GM21447 (cell line): ENCODE measurements at regions not wholly inside any gene's neighbourhood (a gene's known extent, or its start where the extent isn't known, plus 50 kb on each side); places are given as distances from the start of the nearest gene placed in this dataset.

Experiments
- ATAC-seq: cut with Tn5 transposase; IDR thresholded peaks from one replicate; pipeline ENCODE4 v1.9.1; 2021; ENCODE audit not compliant: unreplicated experiment

DNA sequence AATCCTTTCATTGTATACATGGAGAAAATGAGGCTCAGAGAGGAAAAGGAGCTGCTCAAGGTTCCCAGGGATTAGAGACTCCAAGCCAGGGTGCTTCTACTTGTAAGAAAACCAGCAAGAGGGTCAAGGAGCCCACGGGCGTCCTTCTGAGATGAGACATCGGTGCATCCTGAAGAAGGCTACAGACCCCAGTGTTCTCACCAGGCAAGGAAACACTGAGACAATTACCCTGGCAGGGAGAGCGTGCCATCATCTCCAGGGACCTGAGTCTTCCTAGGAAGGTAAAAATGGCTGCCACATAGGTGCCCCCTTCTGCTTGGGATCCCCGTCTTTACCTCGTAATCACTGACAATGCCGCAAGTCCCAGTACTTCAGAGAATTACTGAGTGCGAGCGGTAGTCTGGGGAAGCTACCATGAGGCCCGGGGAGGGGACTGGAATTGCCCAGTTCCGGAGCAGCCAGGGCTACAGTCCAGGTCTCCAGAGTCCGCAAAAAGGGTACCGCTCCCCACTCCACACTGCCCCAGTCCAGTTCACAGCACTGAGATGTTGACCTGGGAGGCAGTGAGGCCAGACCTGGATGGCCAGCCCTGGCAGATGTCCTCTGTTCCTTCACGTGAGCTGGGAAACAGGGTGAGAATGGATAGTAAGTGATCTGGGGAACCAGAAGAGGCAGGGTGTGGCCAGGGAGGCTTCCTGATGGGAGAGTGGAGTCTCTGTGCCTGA is 164.7 kb upstream of the SMAD3 start:
- ATAC-seq: no peak

DNA sequence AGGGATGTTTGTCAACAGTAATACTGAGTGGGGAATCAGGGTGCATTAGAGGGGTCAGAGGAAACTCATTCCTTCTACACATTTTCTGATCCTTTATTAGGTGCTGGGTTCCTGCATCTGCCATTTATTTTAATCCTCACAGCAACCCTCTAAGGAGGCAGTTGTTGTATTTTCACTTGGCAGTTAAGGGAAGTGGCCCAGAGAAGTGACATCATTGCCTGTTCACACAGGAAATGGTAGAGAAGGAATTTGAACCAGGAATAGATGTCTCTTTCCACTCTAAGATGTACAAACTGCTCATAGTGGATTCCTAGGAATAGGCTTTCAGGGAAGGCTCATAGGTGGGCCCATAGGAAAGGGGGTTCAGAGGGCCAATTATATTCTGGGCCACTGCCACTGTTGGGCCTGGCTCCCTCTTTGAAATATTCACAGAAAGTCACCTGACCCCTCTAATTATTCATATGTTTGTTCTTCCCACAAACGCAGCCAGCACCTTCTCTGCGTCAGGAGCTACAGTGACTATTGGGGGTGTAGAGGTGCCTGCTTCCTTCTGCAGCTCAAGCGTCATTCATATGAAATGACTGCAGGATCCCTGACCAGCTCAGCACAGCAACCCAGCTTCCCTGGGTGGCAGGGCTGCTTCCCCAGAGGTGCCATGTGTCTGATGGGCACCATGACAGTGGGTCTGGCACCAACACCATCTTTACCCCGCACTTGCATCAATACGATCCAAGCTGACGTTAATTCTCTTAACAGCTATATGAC is 163.9 kb upstream of the SMAD3 start:
- no peak for ATAC-seq

DNA sequence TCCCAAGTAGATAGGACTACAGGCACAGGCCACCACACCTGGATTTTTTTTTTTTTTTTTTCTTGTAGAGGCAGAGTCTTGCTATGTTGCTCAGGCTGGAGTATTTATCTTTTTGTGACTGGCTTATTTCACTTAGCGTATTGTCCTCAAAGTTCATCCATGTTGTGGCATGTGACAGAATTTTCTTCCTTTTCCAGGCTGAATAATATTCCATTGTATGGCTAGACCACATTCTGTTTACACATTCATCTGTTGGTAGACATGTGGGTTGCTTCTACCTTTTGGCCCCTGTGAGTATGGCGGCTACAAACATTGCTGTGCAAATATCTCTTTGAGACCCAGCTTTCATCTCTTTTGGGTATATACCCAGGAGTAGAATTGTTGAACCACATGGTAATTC is 160.2 kb upstream of the SMAD3 start:
- no peak for ATAC-seq

DNA sequence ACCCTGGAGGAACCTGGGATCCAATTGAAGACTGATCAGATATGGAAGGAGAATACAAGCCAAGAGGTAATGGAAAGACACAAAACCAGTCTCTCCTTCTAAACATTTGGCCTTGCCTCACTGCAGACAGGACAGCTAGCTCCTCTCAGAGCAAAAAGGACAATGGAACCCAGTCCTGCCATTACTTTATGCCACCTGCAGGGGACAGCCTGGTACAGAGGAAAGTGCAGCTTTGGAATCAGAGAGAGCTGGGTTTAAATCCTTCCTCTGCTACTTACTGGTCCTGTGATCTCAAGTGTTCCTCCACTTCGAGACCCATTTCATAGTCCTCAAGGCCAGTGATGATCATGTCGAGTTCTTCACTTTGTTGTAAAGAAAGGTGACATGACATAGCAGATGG is 159.4 kb upstream of the SMAD3 start:
- ATAC-seq: no peak

DNA sequence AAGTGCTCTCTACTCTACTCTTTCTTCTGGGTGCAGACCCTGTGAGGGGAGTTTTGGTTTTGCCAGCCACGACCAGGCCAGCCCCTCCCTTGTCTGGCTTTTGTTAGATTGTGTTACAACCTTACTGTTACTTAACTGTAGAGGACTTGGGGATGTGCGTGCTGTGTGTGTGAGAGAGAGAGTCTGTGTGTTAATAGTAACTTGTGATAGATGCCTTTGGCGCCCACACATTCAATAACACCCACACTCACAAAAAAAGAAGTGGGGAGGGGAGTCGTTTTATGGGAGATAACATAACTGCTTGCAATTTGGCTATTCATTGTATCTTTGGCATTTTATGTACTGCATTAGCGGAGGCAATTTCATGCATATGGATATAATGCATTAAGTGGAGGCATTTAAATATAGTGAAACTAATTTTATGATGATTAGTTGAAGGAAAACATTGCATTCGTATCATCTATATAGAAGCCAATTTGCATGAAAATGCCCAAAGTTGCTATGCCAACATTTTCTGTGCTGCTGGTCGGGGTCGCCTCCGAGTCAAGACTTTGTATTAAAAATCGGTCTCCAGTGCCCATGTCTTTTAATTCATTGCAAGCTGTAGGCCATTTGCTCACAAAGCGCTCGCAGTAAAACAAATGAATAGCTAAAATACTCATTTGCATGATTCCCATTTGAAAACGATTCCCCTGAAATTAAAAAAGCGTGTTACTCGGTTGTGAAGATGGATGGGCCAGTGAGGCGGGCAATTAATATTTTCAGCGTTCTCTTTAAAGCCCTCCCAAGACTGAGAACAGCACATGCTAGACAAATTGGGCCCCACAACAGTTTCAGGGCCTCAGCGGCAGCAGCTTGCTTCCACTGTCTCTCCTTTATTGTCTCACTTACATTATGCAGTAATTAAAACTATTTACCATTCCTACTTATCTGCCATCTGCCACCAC is 158.5 kb upstream of the SMAD3 start:
- no peak for ATAC-seq

DNA sequence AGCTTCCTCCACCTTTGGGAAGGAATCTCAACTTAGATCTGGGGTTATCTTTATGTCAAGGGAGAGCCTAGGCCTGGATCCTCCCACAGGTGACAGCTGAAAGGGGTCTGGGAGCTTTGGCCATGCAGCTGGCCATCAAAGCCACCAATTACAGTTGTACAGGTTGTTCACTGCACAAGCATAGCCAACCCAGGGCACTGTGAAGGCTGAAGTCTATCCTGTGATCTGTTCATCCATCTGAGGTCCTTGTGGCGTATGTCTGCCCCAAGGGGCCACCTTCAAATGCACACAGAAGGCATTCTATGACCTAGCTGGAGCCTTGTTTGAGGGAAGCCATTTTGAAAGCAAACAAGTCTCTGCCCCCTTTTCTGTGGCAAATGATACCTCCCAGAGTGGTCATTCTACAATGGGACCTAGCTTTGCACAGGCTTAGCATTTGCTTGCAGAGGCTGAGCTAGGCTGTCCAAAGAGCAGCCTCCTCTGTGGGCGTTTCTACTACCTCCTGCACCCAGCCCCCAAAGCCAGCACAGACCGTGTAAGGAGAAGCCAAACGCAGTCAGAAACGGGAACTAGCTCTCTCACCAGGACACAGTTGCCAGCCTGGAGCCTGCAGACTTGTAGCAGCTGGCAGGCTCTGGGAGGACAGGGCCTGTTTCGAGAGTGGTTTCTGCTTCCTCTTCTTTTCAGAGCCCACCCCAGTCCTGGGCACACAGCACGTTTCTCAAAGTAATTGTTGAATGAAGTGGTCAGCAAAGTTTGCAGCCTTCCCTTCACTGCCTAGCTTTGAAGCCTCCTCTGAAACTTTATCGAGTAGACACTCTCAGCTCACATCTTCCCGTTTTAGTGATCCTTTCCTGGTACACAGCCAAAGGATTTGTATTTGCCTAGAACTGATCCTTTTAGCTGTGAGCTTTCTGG is 157.3 kb upstream of the SMAD3 start:
- no peak for ATAC-seq

DNA sequence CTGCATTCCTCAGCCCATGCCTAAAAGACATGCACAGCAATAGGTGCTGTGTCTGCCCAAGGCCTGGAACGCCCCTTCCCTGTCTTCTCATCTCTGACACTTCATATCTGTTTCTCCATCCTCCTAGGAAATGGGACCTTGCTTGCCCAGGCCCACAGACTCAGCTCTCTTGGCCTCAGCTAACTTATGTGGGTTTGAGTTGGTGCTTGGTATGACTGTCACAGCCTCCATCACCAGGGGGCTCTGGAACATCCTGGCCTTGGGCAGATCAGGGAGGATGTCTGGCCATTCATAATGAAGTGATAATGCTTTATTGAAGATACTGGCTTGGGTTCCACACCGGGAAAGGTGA is 156.7 kb upstream of the SMAD3 start:
- ATAC-seq: no peak

DNA sequence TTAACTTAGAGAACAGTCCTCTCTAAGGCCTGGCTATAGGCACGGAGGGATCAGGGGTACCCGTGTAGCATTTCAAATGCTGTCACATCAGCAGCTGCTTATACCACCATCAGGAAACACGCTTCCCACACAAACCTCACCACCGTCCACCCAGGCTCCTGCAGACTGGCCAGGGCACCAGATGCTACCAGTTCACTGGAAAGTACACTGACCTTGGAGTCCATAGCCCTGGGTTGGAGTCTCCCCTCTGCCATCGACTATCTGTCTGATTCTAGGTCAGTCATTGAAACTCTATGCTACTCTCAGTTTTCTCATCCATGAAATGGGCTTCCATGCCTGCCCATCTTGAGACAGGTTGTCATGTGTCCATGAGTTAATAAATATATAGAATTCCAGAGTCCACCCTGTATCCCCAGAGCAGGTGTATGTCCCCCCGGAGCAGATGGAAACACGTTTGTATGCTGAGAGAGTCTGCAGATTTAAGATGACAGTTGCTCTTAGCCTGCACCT is 156.0 kb upstream of the SMAD3 start:
- ATAC-seq: no peak

DNA sequence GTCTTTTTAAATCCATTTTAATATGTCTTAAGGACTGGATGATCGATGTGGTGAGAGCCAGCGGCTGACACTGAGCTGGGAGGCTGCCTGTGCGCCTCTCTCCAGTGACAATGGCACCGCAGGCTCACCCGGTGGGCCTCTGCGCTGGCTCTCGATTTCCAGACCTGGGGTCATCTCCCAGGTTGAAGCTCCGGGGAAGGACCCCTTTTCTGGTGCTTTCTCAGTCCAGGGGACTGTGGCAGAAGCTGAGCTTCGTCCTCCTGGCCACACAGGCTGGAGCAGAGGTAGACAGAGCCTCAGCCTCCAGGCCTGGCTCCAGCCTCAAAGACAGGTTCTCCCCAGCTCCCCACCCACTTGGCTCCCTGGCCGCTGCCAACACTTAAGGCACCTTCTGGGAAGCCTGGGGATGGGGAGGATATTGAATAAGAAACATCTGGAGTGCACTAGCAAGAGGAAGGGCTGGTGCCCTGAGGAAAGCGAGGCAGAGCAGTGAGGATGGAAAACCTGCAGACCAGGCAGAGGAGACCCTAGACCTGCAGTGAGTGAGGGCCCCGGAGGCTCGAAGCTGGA is 154.2 kb upstream of the SMAD3 start:
- no peak for ATAC-seq

DNA sequence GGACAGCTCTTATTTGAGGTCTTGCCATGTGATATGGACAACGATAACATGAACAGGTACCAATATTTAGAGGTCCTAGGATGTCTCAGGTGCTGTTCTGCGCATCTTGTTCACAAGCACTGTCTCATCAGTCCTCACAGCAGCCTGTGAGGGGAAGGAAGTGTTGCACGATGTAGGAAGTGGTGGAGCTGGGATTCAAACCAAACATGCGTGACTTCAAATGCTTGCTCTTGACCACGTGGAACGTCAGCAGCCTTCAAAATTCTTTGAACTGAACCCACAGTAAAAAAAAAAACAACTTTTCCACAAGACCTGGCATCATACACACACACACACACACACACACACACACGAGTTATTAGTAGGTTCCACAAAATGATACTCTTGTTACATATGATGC is 153.4 kb upstream of the SMAD3 start:
- no peak for ATAC-seq

DNA sequence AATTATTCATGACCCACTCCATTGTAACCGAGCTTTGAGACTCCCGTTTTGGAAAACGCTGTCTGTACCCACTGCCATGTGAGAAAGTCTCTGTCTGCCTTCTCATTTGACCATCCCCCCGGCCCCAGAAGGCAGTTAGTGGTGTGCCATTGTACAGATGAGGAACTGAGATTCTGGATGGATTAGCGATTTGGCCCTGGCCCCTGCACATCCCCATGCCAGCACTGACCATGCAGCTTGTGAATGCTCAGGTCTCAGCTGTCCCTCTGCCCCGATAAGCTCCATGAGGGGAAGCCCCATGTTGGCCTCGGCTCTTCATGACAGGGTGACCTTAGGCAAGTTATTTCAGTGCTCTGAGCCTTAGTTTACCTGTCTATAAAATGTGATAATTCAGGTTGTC is 153.0 kb upstream of the SMAD3 start:
- ATAC-seq: no peak

DNA sequence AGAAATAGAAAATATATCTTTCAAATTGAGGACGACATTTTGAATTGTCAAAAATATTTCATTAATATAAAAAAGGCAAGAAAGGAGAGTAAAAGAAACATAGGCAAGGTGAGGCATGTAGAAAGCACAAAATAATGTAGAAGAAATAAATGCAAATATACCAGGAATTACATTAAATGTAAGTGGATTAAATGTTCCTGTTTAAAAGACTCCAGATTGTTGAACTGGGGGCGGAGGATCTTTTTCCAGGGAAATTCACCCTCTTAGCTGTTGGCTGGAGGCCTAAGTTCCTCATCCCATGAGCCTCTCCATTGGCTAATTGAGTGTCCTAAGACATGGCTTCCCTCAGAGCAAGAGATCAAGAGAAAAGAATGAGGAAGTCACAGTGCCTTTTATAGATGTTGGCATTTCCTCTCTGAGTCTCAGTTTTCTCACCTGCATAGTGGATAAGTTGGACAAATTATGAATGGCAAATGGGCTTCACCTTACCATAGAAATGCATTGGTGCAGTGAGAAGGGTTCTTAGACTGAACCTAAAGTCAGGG is 147.4 kb upstream of the SMAD3 start:
- no peak for ATAC-seq

DNA sequence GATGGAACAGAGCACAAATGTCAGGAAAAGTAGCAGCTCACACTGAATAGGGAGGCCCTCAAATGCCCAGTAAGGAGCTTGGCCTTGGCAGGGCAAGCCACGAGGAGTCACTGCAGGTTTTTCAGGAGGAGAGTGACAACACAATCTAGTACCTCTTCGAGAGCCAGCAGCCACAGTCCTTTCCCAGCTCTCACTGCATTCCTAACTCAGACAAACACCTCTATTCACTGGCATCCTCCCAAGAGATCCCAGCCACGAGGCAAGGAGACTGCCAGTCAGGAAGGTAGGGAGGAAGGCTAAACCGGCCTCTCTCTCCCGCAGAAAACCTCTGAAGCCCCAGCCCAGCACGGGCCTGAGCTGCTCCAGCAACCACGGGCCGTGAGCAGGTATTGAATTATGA is 146.0 kb upstream of the SMAD3 start:
- no peak for ATAC-seq

DNA sequence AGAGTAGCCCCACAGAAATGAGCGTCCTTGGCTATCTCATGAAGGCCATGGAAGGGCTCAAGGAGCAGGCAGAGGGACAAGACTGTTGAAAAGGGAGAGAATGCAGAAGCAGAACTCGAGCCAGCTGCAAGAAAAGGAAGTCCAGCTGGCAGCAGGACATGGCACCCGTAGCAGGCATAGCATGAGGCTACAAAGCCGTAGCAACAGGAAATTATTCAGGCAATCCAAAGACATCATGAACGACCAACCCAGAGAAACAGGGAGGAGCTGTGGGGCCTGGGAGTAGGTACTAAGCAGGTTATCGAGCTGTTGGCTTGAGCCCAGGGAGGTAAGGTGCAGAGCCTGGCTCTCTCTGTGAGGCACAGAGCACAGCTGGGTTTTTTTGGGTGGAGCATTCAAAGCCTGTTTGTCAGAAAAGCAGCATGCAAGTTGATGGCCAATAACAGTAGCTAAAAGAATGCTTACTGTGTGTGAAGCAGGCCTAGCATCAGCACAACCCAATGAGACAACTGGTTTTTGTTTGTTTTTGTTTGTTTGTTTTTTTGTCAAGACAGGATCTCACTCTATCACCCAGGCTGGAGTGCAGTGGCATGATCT is 144.0 kb upstream of the SMAD3 start:
- no peak for ATAC-seq

DNA sequence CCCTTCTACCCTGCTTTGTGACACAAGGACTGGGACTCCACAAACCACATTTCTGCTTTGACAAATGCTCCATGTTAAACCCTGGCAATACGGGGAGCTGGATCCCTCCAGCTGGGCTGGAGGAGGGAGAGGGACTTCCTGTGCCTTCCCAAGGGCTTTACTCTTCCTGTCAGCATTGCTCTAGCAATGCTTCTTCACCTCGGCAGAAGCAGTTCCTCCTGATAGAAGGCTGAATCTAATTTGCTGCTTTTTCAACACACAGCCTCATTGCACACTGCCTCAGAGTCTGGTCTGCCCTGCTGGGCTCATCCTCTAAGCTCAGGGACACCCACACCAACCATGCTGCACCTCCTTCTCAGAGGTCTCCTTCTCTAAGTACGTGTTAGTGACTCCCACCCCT is 142.8 kb upstream of the SMAD3 start:
- ATAC-seq: no peak

DNA sequence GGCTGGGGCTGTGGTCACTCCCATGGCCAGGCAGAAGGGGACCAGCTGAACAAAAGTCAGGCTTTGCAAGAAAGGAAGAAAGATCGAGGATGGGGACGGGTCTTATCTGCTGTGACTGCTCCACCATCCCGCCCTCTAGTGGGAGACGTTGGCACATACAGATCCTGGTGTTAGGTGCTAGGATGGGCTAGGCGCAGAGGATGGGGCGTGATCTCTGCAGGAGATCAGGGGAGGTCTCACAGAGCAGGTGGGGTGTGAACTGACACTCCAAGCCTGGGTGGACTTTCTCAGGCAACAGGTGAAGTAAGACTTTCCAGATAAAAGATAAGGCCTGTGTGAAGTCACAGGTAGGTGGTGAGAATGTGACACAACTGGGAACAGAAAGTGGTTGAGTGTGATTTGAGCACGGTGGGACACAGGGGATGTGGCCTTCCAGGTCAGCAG is 141.9 kb upstream of the SMAD3 start:
- no peak for ATAC-seq

DNA sequence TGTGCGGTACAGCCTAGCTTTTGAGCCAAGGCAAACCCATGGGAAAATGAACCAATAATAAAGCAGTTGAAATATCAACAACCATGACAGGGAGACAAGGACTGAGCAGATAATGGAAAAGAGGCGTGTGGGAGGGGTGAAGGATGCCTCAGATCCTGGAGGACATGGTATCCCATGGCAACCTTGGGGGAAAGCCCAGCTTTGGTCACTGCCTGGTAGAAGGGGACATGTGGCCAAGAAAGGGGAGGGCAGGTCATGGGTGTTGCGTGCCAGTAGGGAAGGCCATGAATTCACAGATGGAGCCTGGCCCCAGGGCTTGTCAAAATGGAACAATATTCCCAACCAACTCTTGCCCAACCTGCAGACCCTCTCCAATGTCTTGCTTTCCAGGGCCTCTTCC is 140.5 kb upstream of the SMAD3 start:
- ATAC-seq: no peak

DNA sequence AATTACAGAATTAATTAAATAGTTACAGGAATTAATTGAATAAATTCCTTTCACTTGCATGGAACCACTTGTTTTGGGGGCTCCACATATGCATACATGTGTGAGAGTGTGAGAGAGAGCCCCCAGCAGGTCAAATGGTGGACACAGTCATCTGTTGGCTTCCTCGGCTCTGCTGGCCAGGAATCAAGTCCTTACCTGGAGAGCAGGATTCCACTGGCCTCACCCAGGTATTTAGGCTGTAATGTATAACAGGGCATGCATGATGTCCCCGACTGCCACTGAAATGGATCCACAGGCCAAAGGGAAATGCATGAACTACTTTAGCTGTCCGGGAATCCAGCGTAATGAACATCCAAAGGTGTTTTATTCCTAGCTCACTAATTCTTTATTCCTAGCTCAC is 139.7 kb upstream of the SMAD3 start:
- no peak for ATAC-seq
